ENCODE measurements at regions not wholly inside any gene's neighbourhood (a gene's known extent, or its start where the extent isn't known, plus 50 kb on each side); places are given as distances from the start of the nearest gene placed in this dataset.

- peak; percentile 43 for DNase-seq
- Mint-ChIP-seq H3K36me3 (ENCODE audit: insufficient read depth, unreplicated experiment) (peaks cover 10% of the 10 kb centered on the region), H3K9me3 (ENCODE audit: low read depth, unreplicated experiment) (no peaks in the 10 kb centered on the region), H3K27me3 (ENCODE audit: unreplicated experiment) (no peaks in the 10 kb centered on the region), H3K4me3 (ENCODE audit: low read depth, unreplicated experiment) (no peak overlapping the region), H3K4me1 (ENCODE audit: low read depth, unreplicated experiment) (peaks cover 26% of the 10 kb centered on the region), H3K27ac (ENCODE audit: unreplicated experiment) (no peak overlapping the region)
- intact Hi-C loops (cut with micrococcal nuclease; ENCODE audit: unreplicated experiment), result loop anchor here (10.0 kb wide), 1 partner anchor 46 kb away; no protein-coding TSS in a partner anchor
- BruUV-seq (replicated peaks), result no TSS peak
- no peak for TF ChIP-seq CTCF (IDR thresholded peaks at IDR 0.05; ENCODE audit: unreplicated experiment)
- CTCF ChIA-PET, result interaction anchor here (1.3 kb wide), 1 partner anchor 96 kb away, joined by 3 read pairs; no protein-coding TSS in a partner anchor
Measured at GRCh38 chr1:22228505-22228911, 85.6 kb upstream of the WNT4 start.

GRCh38 chr1:22229379-22229778, 86.5 kb upstream of the WNT4 start:
- H3K27me3 Mint-ChIP-seq (ENCODE audit: unreplicated experiment), result no peaks in the 10 kb centered on the region
- intact Hi-C loops (cut with micrococcal nuclease; ENCODE audit: unreplicated experiment), result loop anchor here (10.0 kb wide), 1 partner anchor 45 kb away; no protein-coding TSS in a partner anchor
- CTCF ChIA-PET, result interaction anchor here (1.0 to 1.3 kb wide), 2 partner anchors 97 to 123 kb away, joined by 3 read pairs; no protein-coding TSS in a partner anchor
- no peak for TF ChIP-seq CTCF (IDR thresholded peaks at IDR 0.05; ENCODE audit: unreplicated experiment)
- H3K4me1 Mint-ChIP-seq (ENCODE audit: low read depth, unreplicated experiment), result peaks cover 26% of the 10 kb centered on the region
- H3K27ac Mint-ChIP-seq (ENCODE audit: unreplicated experiment), result no peak overlapping the region
- peak; percentile 50 for DNase-seq
- peaks cover 10% of the 10 kb centered on the region for H3K36me3 Mint-ChIP-seq (ENCODE audit: insufficient read depth, unreplicated experiment)
- no TSS peak for BruUV-seq (replicated peaks)
- H3K4me3 Mint-ChIP-seq (ENCODE audit: low read depth, unreplicated experiment), result no peak overlapping the region
- H3K9me3 Mint-ChIP-seq (ENCODE audit: low read depth, unreplicated experiment), result no peaks in the 10 kb centered on the region

GRCh38 chr1:22231068-22231593, 88.2 kb upstream of the WNT4 start:
- H3K4me3 Mint-ChIP-seq (ENCODE audit: low read depth, unreplicated experiment), result no peak overlapping the region

GRCh38 chr1:22231995-22232690, 89.2 kb upstream of the WNT4 start:
- Mint-ChIP-seq H3K4me3 (ENCODE audit: low read depth, unreplicated experiment) (no peak overlapping the region), H3K36me3 (ENCODE audit: insufficient read depth, unreplicated experiment) (peaks cover 10% of the 10 kb centered on the region), H3K27me3 (ENCODE audit: unreplicated experiment) (no peaks in the 10 kb centered on the region), H3K27ac (ENCODE audit: unreplicated experiment) (no peak overlapping the region), H3K9me3 (ENCODE audit: low read depth, unreplicated experiment) (no peaks in the 10 kb centered on the region), H3K4me1 (ENCODE audit: low read depth, unreplicated experiment) (peaks cover 24% of the 10 kb centered on the region)
- no TSS peak for BruUV-seq (replicated peaks)
- CTCF ChIA-PET, result no interaction called here
- no peak for DNase-seq
- intact Hi-C loops (cut with micrococcal nuclease; ENCODE audit: unreplicated experiment), result no loop called here
- TF ChIP-seq CTCF (IDR thresholded peaks at IDR 0.05; ENCODE audit: unreplicated experiment), result no peak

More at GRCh38 chr1:22231068-22231593, 88.2 kb upstream of the WNT4 start:
- Mint-ChIP-seq H3K27me3 (ENCODE audit: unreplicated experiment) (no peaks in the 10 kb centered on the region), H3K36me3 (ENCODE audit: insufficient read depth, unreplicated experiment) (peaks cover 10% of the 10 kb centered on the region), H3K9me3 (ENCODE audit: low read depth, unreplicated experiment) (no peaks in the 10 kb centered on the region), H3K4me1 (ENCODE audit: low read depth, unreplicated experiment) (peaks cover 26% of the 10 kb centered on the region), H3K27ac (ENCODE audit: unreplicated experiment) (no peak overlapping the region)
- no TSS peak for BruUV-seq (replicated peaks)
- CTCF ChIA-PET, result no interaction called here
- intact Hi-C loops (cut with micrococcal nuclease; ENCODE audit: unreplicated experiment), result no loop called here
- DNase-seq, result no peak
- no peak for TF ChIP-seq CTCF (IDR thresholded peaks at IDR 0.05; ENCODE audit: unreplicated experiment)
